SU-DHL-6 (cell line): ENCODE measurements at regions not wholly inside any gene's neighbourhood (a gene's known extent, or its start where the extent isn't known, plus 50 kb on each side); places are given as distances from the start of the nearest gene placed in this dataset.

Experiments
- CTCF ChIP-seq: fragments of 200-600 bp; sonication (generic); IDR thresholded peaks from one replicate; pipeline ENCODE4 v1.5.1; 2017; ENCODE audit warnings: antibody characterized with exemption, mild to moderate bottlenecking, low read length, moderate library complexity; ENCODE audit not compliant: insufficient read depth, poor library complexity, severe bottlenecking
- EZH2phosphoT487 ChIP-seq: fragments of 200-600 bp; sonication (generic), shearing (Covaris generic); conservative IDR thresholded peaks from 2 replicates; pipeline ENCODE4 v1.6.1; 2018; ENCODE audit warnings: mild to moderate bottlenecking, antibody characterized with exemption, low read length, moderate library complexity, mixed read lengths

DNA sequence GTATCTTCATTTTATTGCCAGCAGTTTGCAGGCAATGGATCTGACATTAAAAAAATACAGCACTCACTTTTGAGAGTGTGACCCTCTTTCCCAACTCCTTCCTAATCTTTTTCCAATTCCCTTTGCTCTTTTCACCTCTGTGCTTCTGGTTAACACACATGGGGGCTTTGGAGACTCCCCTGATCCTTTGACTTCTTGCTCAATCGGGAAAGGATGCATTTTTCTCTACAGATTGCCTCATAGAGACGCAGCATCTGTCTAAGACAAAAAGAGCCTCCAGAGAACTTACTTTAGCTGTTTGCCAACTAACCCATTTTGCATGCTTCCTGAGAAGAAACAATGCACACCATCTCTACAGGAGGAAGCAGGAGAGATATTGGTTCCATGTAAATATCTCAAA lies 378.3 kb downstream of the PBX1 start:
- TF ChIP-seq CTCF, result no peak
- no peak for TF ChIP-seq EZH2phosphoT487
